OCI-LY1 (cell line): ENCODE measurements at regions not wholly inside any gene's neighbourhood (a gene's known extent, or its start where the extent isn't known, plus 50 kb on each side); places are given as distances from the start of the nearest gene placed in this dataset.

Experiments
- H2AFZ ChIP-seq: fragments of 200-600 bp; sonication (generic), shearing (Covaris generic); 2 replicates; pipeline ENCODE4 v1.6.0; 2014; ENCODE audit warnings: antibody characterized with exemption, mild to moderate bottlenecking, low read length
- H3F3A ChIP-seq: fragments of 200-600 bp; sonication (generic), shearing (Covaris generic); 2 replicates; pipeline ENCODE4 v1.6.0; 2014; ENCODE audit warnings: mild to moderate bottlenecking, antibody characterized with exemption, low read length, moderate library complexity; ENCODE audit not compliant: insufficient read depth
- H3K27ac ChIP-seq: fragments of 200-600 bp; sonication (generic); 2 replicates; pipeline ENCODE4 v1.5.1; 2014; ENCODE audit warnings: low read length, mixed run types, mild to moderate bottlenecking, low read depth; ENCODE audit not compliant: poor library complexity, severe bottlenecking
- H3K27me3 ChIP-seq: fragments of 200-600 bp; sonication (generic); 2 replicates; pipeline ENCODE4 v1.6.0; 2014; ENCODE audit warnings: antibody characterized with exemption, mild to moderate bottlenecking, low read length, moderate library complexity; ENCODE audit not compliant: insufficient read depth
- H3K36me3 ChIP-seq: fragments of 200-600 bp; sonication (generic); 2 replicates; pipeline ENCODE4 v1.6.1; 2014; ENCODE audit warnings: mild to moderate bottlenecking, antibody characterized with exemption, low read length, moderate library complexity, mixed read lengths; ENCODE audit not compliant: insufficient read depth
- H3K4me1 ChIP-seq: fragments of 200-600 bp; sonication (generic); 2 replicates; pipeline ENCODE4 v1.5.1; 2014; ENCODE audit warnings: mild to moderate bottlenecking, low read length, moderate library complexity; ENCODE audit not compliant: insufficient read depth, severe bottlenecking
- H3K4me2 ChIP-seq: fragments of 200-600 bp; sonication (generic), shearing (Covaris generic); 2 replicates; pipeline ENCODE4 v1.6.1; 2014; ENCODE audit warnings: low read length
- H3K4me3 ChIP-seq: fragments of 200-600 bp; sonication (generic); 2 replicates; pipeline ENCODE4 v1.5.1; 2014; ENCODE audit warnings: low read length, low read depth, mild to moderate bottlenecking, mixed read lengths; ENCODE audit not compliant: poor library complexity, severe bottlenecking
- H3K79me2 ChIP-seq: fragments of 200-600 bp; shearing (Covaris generic); 2 replicates; pipeline ENCODE4 v1.6.1; 2016; ENCODE audit warnings: mixed run types, low read length, mixed read lengths; ENCODE audit not compliant: insufficient read depth
- H3K9ac ChIP-seq: fragments of 200-600 bp; sonication (generic), shearing (Covaris generic); 2 replicates; pipeline ENCODE4 v1.6.1; 2014; ENCODE audit warnings: mild to moderate bottlenecking, low read length, mixed read lengths
- H3K9me2 ChIP-seq: fragments of 200-600 bp; sonication (generic), shearing (Covaris generic); 2 replicates; pipeline ENCODE4 v1.6.1; 2014; ENCODE audit warnings: low read depth, mild to moderate bottlenecking, low read length, mixed read lengths
- H3K9me3 ChIP-seq: fragments of 200-600 bp; shearing (Covaris generic); 2 replicates; pipeline ENCODE4 v1.6.1; 2014; ENCODE audit warnings: low read length, mixed read lengths
- H4K20me1 ChIP-seq: fragments of 200-600 bp; sonication (generic), shearing (Covaris generic); 2 replicates; pipeline ENCODE4 v1.6.0; 2016; ENCODE audit warnings: mild to moderate bottlenecking, low read length; ENCODE audit not compliant: insufficient read depth
- EZH2 ChIP-seq: fragments of 200-600 bp; sonication (generic), shearing (Covaris generic); IDR thresholded peaks from 2 replicates; pipeline ENCODE4 v1.8.0; 2017; ENCODE audit warnings: borderline replicate concordance, mixed run types, mild to moderate bottlenecking, antibody characterized with exemption, low read length, moderate library complexity, mixed read lengths
- TF ChIP-seq, protein P1 (sequence below): fragments of 200-600 bp; sonication (generic), shearing (Covaris generic); IDR thresholded peaks from 2 replicates; pipeline ENCODE4 v1.5.1; 2017; ENCODE audit warnings: mild to moderate bottlenecking, antibody characterized with exemption, low read length, moderate library complexity, mixed read lengths

DNA sequence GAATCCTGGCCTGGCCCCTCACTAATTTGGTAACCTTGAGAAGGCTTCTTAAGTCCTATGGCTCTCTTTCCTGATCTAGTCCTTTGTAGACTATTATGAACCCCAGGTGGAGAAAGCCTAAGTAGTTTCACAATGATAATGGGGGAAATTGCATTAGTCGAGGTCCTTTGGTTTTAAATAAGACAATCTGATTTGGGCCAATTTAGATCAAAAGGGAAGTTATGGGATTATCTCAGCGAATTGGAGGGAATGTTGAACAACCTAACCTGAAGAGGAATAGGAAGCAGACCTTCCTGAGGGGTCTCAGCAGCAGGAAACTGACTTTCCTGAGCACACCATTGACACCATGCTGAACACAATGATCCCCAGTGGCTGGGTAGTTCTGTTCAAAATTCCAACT is 331.5 kb downstream of the PRDM5 start:
- Histone ChIP-seq H3K79me2 (no peaks in the 10 kb centered on the region), H3K4me2 (no peak overlapping the region), H3K27me3 (no peaks in the 10 kb centered on the region), H3K9ac (no peak overlapping the region), H3K9me3 (no peaks in the 10 kb centered on the region), H3K36me3 (no peaks in the 10 kb centered on the region), H3K4me3 (no peak overlapping the region), H3K27ac (no peak overlapping the region), H3K4me1 (no peaks in the 10 kb centered on the region), H3F3A (no peaks in the 10 kb centered on the region), H3K9me2 (no peaks in the 10 kb centered on the region), H4K20me1 (no peaks in the 10 kb centered on the region), H2AFZ (no peak overlapping the region)
- TF ChIP-seq, protein P1, sequence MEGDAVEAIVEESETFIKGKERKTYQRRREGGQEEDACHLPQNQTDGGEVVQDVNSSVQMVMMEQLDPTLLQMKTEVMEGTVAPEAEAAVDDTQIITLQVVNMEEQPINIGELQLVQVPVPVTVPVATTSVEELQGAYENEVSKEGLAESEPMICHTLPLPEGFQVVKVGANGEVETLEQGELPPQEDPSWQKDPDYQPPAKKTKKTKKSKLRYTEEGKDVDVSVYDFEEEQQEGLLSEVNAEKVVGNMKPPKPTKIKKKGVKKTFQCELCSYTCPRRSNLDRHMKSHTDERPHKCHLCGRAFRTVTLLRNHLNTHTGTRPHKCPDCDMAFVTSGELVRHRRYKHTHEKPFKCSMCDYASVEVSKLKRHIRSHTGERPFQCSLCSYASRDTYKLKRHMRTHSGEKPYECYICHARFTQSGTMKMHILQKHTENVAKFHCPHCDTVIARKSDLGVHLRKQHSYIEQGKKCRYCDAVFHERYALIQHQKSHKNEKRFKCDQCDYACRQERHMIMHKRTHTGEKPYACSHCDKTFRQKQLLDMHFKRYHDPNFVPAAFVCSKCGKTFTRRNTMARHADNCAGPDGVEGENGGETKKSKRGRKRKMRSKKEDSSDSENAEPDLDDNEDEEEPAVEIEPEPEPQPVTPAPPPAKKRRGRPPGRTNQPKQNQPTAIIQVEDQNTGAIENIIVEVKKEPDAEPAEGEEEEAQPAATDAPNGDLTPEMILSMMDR: no peak
- no peak for TF ChIP-seq EZH2

DNA sequence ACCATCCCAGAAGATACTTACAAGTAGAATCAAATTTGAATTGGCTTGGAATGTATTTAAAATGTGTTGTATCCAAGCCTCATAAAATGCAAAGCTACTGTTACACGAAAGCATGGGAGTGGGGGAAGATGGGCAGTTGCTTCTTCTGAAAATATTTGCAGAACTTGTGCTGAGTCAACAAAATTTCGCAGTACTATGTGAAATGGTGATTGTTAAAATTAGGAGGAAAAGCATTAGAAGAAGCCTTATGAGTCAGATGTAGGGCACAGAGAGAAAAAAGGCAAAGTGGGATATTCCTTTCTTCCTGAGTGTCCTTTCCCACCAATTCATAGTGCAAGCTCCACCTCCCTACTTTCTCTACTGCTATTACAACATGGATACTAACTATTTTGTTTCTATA is 332.7 kb downstream of the PRDM5 start:
- Histone ChIP-seq H4K20me1 (no peaks in the 10 kb centered on the region), H3K4me3 (no peak overlapping the region), H3K79me2 (no peaks in the 10 kb centered on the region), H3F3A (no peaks in the 10 kb centered on the region), H3K27me3 (no peaks in the 10 kb centered on the region), H3K9ac (no peak overlapping the region), H2AFZ (no peak overlapping the region), H3K9me3 (no peaks in the 10 kb centered on the region), H3K4me2 (no peak overlapping the region), H3K27ac (no peak overlapping the region), H3K36me3 (no peaks in the 10 kb centered on the region), H3K4me1 (no peaks in the 10 kb centered on the region), H3K9me2 (no peaks in the 10 kb centered on the region)
- TF ChIP-seq, protein P1: no peak
- TF ChIP-seq EZH2: no peak

DNA sequence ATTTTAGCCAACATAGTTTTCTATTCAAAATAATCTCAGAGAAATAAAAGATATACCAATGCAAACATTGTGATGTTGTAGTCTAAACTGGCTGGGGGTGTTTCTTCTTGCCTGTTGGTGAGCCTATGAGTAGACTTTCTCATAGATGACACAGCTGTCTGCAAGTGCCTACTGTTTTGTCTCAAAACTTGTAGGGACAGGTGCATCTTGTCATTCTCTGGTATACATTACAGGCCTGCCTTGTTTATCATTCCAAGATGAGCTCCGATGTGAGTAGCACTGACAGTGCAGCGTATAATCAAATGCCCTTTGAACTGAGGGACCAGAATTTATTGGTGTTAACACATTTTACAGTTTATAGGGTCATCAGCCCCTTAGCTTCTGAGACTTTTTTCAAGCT is 353.8 kb downstream of the PRDM5 start:
- H2AFZ ChIP-seq: no peak overlapping the region
- no peak overlapping the region for H3K4me3 ChIP-seq
- H3K79me2 ChIP-seq: no peaks in the 10 kb centered on the region
- H4K20me1 ChIP-seq: no peaks in the 10 kb centered on the region
- no peaks in the 10 kb centered on the region for H3K9me2 ChIP-seq
- no peaks in the 10 kb centered on the region for H3K27me3 ChIP-seq
- H3K36me3 ChIP-seq: no peaks in the 10 kb centered on the region
- no peaks in the 10 kb centered on the region for H3K9me3 ChIP-seq
- H3K27ac ChIP-seq: no peak overlapping the region
- no peak overlapping the region for H3K9ac ChIP-seq
- H3F3A ChIP-seq: no peaks in the 10 kb centered on the region
- TF ChIP-seq, protein P1: no peak
- no peak for TF ChIP-seq EZH2
- H3K4me1 ChIP-seq: no peaks in the 10 kb centered on the region
- no peak overlapping the region for H3K4me2 ChIP-seq
